HCT116 (cell line): ENCODE measurements at regions not wholly inside any gene's neighbourhood (a gene's known extent, or its start where the extent isn't known, plus 50 kb on each side); places are given as distances from the start of the nearest gene placed in this dataset.

ENCODE experiments used
- ATAC-seq: fragments of 200-7000 bp; cut with Tn5 transposase; 2 replicates; pipeline ENCODE4 v1.9.1; 2020; ENCODE audit warnings: mild to moderate bottlenecking, moderate library complexity
- BruUV-seq: library from RNA; stranded (reverse); fragments of 400-500 nt; replicated peaks from 2 replicates; lab custom pipeline; 2021; lab: Mats Ljungman, UMichigan
- CTCF ChIA-PET: fragments of 300-600 bp; sonication (Branson Sonifier 250); formaldehyde crosslinking; loops from one replicate; lab custom pipeline; 2021; ENCODE audit warnings: antibody characterized with exemption; lab: Charles Lee
- POLR2A ChIA-PET: fragments of 300-600, 350-600 bp; sonication (Branson Sonifier 250); formaldehyde crosslinking; loops from one replicate; lab custom pipeline; 2021; ENCODE audit warnings: antibody characterized with exemption; lab: Charles Lee
- RAD21 ChIA-PET, 2 experiments: fragments of 300-600 bp; sonication (Branson Sonifier 250); formaldehyde crosslinking; loops; one replicate each; lab custom pipeline; 2023; ENCODE audit warnings: low total read pairs in 2 of 2; ENCODE audit not compliant: uncharacterized antibody in 2 of 2, unreplicated experiment in 2 of 2, low non-redundant PET in 1 of 2; lab: Charles Lee
- DNase-seq: peaks from one replicate; pipeline ENCODE4 v3.0.0-alpha.2; 2010; ENCODE audit warnings: low read depth, low spot score
- H2AFZ ChIP-seq: fragments of 200-600 bp; shearing (Covaris generic), sonication (generic); 2 replicates; pipeline ENCODE4 v1.6.1; 2017; ENCODE audit warnings: low read depth, mixed run types, mixed read lengths, antibody characterized with exemption, low read length; ENCODE audit not compliant: poor library complexity, severe bottlenecking
- H3K27ac ChIP-seq: 2 replicates; pipeline ENCODE4 v1.5.1; 2012; ENCODE audit warnings: low read depth, low read length
- H3K27me3 ChIP-seq: fragments of 200-600 bp; sonication (generic); 2 replicates; pipeline ENCODE4 v1.6.1; 2016; ENCODE audit warnings: mixed run types, low read length, mixed read lengths; ENCODE audit not compliant: insufficient read depth
- H3K36me3 ChIP-seq, 2 experiments: fragments of 200-500 bp in 1 of 2; fragments of 200-600 bp in 1 of 2; sonication (Bioruptor generic) in 1 of 2; sonication (generic) in 1 of 2; 2 replicates each; pipeline versions ENCODE4 v1.5.1 to v1.6.1; 2014 to 2016; ENCODE audit warnings: low read length in 2 of 2, inconsistent platforms in 1 of 2, mixed read lengths in 1 of 2, mixed run types in 1 of 2; ENCODE audit not compliant: insufficient read depth in 2 of 2, control insufficient read depth in 1 of 2
- H3K4me1 ChIP-seq, 2 experiments: fragments of 200-600 bp in 1 of 2; sonication (generic) in 1 of 2; 2 replicates each; pipeline versions ENCODE4 v1.5.1 to v1.6.1; 2012 to 2017; ENCODE audit warnings: low read length in 2 of 2, inconsistent platforms in 1 of 2, mild to moderate bottlenecking in 1 of 2, mixed read lengths in 1 of 2, mixed run types in 1 of 2, moderate library complexity in 1 of 2; ENCODE audit not compliant: insufficient read depth in 2 of 2, control insufficient read depth in 1 of 2
- H3K4me2 ChIP-seq: fragments of 200-600 bp; sonication (generic); 2 replicates; pipeline ENCODE4 v1.6.1; 2017; ENCODE audit warnings: mixed run types, low read length, mixed read lengths
- H3K4me3 ChIP-seq, 2 experiments: fragments of 200-600 bp in 1 of 2; sonication (generic) in 1 of 2; replicated peaks in 1 of 2; 2 replicates each; pipeline ENCODE4 v1.5.1; 2011 to 2016; ENCODE audit warnings: low read length in 2 of 2, control low read depth in 1 of 2, low read depth in 1 of 2, mild to moderate bottlenecking in 1 of 2, mixed read lengths in 1 of 2, mixed run types in 1 of 2
- H3K79me2 ChIP-seq: fragments of 200-600 bp; sonication (generic); 2 replicates; pipeline ENCODE4 v1.6.1; 2017; ENCODE audit warnings: mild to moderate bottlenecking, mixed run types, low read length, moderate library complexity, mixed read lengths; ENCODE audit not compliant: insufficient read depth
- H3K9ac ChIP-seq: fragments of 200-600 bp; sonication (generic); 2 replicates; pipeline ENCODE4 v1.6.1; 2016; ENCODE audit warnings: low read length, mixed read lengths
- H3K9me2 ChIP-seq: fragments of 200-600 bp; sonication (generic), shearing (Covaris generic); 2 replicates; pipeline ENCODE4 v1.6.1; 2017; ENCODE audit warnings: mixed run types, mild to moderate bottlenecking, moderate library complexity; ENCODE audit not compliant: insufficient read depth
- H3K9me3 ChIP-seq, 2 experiments: fragments of 200-500 bp in 1 of 2; fragments of 200-600 bp in 1 of 2; sonication (Bioruptor generic) in 1 of 2; sonication (generic) in 1 of 2; 2 replicates each; pipeline ENCODE4 v1.6.1; 2014 to 2017; ENCODE audit warnings: low read length in 2 of 2, mixed read lengths in 2 of 2, inconsistent platforms in 1 of 2, low read depth in 1 of 2, mild to moderate bottlenecking in 1 of 2, mixed run types in 1 of 2, moderate library complexity in 1 of 2; ENCODE audit not compliant: control insufficient read depth in 1 of 2, insufficient read depth in 1 of 2
- H4K20me1 ChIP-seq: fragments of 200-600 bp; sonication (generic), shearing (Covaris generic); 2 replicates; pipeline ENCODE4 v1.6.1; 2017; ENCODE audit warnings: mixed run types, mild to moderate bottlenecking, moderate library complexity; ENCODE audit not compliant: insufficient read depth
- ATF3 ChIP-seq: IDR thresholded peaks from 2 replicates; pipeline ENCODE4 v1.6.1; 2012
- FOSL1 ChIP-seq: IDR thresholded peaks from 2 replicates; pipeline ENCODE4 v1.6.1; 2012; ENCODE audit warnings: low read depth
- REST ChIP-seq: IDR thresholded peaks from 2 replicates; pipeline ENCODE4 v1.6.1; 2012; ENCODE audit warnings: low read depth
- SRF ChIP-seq: IDR thresholded peaks from 2 replicates; pipeline ENCODE4 v1.6.1; 2012; ENCODE audit warnings: low read depth
- TCF7L2 ChIP-seq: IDR thresholded peaks from 2 replicates; pipeline ENCODE4 v1.7.0; 2011; ENCODE audit warnings: borderline replicate concordance, inconsistent platforms; ENCODE audit not compliant: insufficient read depth, insufficient read length; ENCODE audit errors: extremely low read depth
- intact Hi-C: fragments of 100-400 bp; cut with micrococcal nuclease; formaldehyde crosslinking; loops from 2 replicates; pipeline ENCODE4 v1.10.0; 2022

GRCh38 chr2:213232649-213233437 lies 51.4 kb upstream of the SPAG16 start:
- Histone ChIP-seq H3K79me2 (no peaks in the 10 kb centered on the region), H3K4me3 (no peak overlapping the region), H3K9me3 (no peaks in the 10 kb centered on the region), H3K36me3 (no peaks in the 10 kb centered on the region), H3K4me1 (no peaks in the 10 kb centered on the region), H3K27me3 (no peaks in the 10 kb centered on the region), H3K4me2 (no peak overlapping the region), H3K9me2 (no peaks in the 10 kb centered on the region), H3K9ac (no peak overlapping the region), H4K20me1 (no peaks in the 10 kb centered on the region), H3K27ac (no peak overlapping the region), H2AFZ (no peak overlapping the region)
- no peak for ATAC-seq
- ChIA-PET RAD21 (no interaction called here), POLR2A (no interaction called here), CTCF (no interaction called here)
- DNase-seq = no peak
- intact Hi-C loops = no loop called here
- no peak for TF ChIP-seq SRF
- no peak for TF ChIP-seq TCF7L2
- TF ChIP-seq ATF3 = no peak
- TF ChIP-seq REST = no peak
- no peak for TF ChIP-seq FOSL1
- BruUV-seq = no TSS peak
